HepG2 (cell line): ENCODE measurements at regions not wholly inside any gene's neighbourhood (a gene's known extent, or its start where the extent isn't known, plus 50 kb on each side); places are given as distances from the start of the nearest gene placed in this dataset.

Source experiments
- ATAC-seq: fragments of 200-7000 bp; cut with Tn5 transposase; 3 replicates; pipeline ENCODE4 v1.9.1; 2020; ENCODE audit warnings: mild to moderate bottlenecking, moderate library complexity
- BruUV-seq: library from RNA; stranded (reverse); fragments of 400-500 nt; replicated peaks from 2 replicates; lab custom pipeline; 2021; lab: Mats Ljungman, UMichigan
- CTCF ChIA-PET: fragments of 300-600 bp; formaldehyde crosslinking; extraction: SDS; loops from one replicate; lab custom pipeline; 2021; ENCODE audit warnings: low total read pairs, inconsistent platforms, low intra/inter-chr PET ratio; lab: Yijun Ruan, JAX
- POLR2A ChIA-PET: fragments of 350-600 bp; sonication (Branson Sonifier 250); formaldehyde crosslinking; loops from one replicate; lab custom pipeline; 2020; ENCODE audit warnings: antibody characterized with exemption, inconsistent platforms; lab: Yijun Ruan, JAX
- DNase-seq: peaks from one replicate; pipeline ENCODE4 v3.0.0-alpha.2; 2015; ENCODE audit warnings: low spot score
- FAIRE-seq: peaks from 3 replicates; lab custom pipeline; 2011; peaks lifted over from hg19 to GRCh38; lab: Jason Lieb, UNC
- H2AFZ ChIP-seq: one replicate; pipeline ENCODE4 v1.6.1; 2011; ENCODE audit warnings: low read length, inconsistent platforms
- H3K27ac ChIP-seq: fragments of 300-600 bp; 3 replicates; pipeline ENCODE4 v1.8.0; 2011; ENCODE audit warnings: mixed run types, mild to moderate bottlenecking, mixed read lengths, low read length, inconsistent platforms; ENCODE audit not compliant: insufficient read depth; ENCODE audit errors: extremely low read length
- H3K27me3 ChIP-seq, 2 experiments: fragments of 200-600 bp in 1 of 2; 2 replicates in 1 of 2; 3 replicates in 1 of 2; pipeline versions ENCODE4 v1.6.0 to v1.8.0; 2011; ENCODE audit warnings: low read length in 2 of 2, mild to moderate bottlenecking in 2 of 2, moderate library complexity in 2 of 2, inconsistent platforms in 1 of 2; ENCODE audit not compliant: insufficient read depth in 2 of 2, control insufficient read depth in 1 of 2
- H3K36me3 ChIP-seq, 2 experiments: fragments of 200-600 bp in 1 of 2; replicated peaks in 1 of 2; 2 replicates in 1 of 2; 3 replicates in 1 of 2; pipeline versions ENCODE4 v1.5.1 to v1.8.0; 2011; ENCODE audit warnings: low read length in 2 of 2, inconsistent platforms in 1 of 2; ENCODE audit not compliant: insufficient read depth in 2 of 2, control insufficient read depth in 1 of 2
- H3K4me1 ChIP-seq: 2 replicates; pipeline ENCODE4 v1.5.1; 2012; ENCODE audit warnings: low read length, inconsistent platforms; ENCODE audit not compliant: insufficient read depth
- H3K4me2 ChIP-seq: 2 replicates; pipeline ENCODE4 v1.6.0; 2011; ENCODE audit warnings: low read depth, low read length, inconsistent platforms
- H3K4me3 ChIP-seq, 3 experiments: fragments of 200-600 bp in 1 of 3; sonication (generic), shearing (Covaris generic) in 1 of 3; replicated peaks in 1 of 3; 2 replicates each; pipeline ENCODE4 v1.5.1; 2011 to 2016; ENCODE audit warnings: low read length in 3 of 3, inconsistent platforms in 2 of 3, low read depth in 2 of 3, mild to moderate bottlenecking in 2 of 3, control low read depth in 1 of 3, mixed read lengths in 1 of 3; ENCODE audit not compliant: insufficient read depth in 1 of 3
- H3K79me2 ChIP-seq: one replicate; pipeline ENCODE4 v1.6.1; 2011; ENCODE audit warnings: low read length, inconsistent platforms; ENCODE audit not compliant: insufficient read depth
- H3K9ac ChIP-seq: 2 replicates; pipeline ENCODE4 v1.6.0; 2011; ENCODE audit warnings: mild to moderate bottlenecking, low read depth, low read length, inconsistent platforms; ENCODE audit not compliant: insufficient read depth
- H3K9me3 ChIP-seq: 2 replicates; pipeline ENCODE4 v1.5.1; 2012; ENCODE audit warnings: mild to moderate bottlenecking, low read length
- H4K20me1 ChIP-seq: 2 replicates; pipeline ENCODE4 v1.6.0; 2011; ENCODE audit warnings: inconsistent platforms, mild to moderate bottlenecking, low read length, moderate library complexity; ENCODE audit not compliant: insufficient read depth
- ATF7 ChIP-seq, 2 experiments: fragments of 450-650 bp in 1 of 2; sonication (generic) in 1 of 2; formaldehyde crosslinking in 1 of 2; IDR thresholded peaks; 2 replicates each; pipeline versions ENCODE4 v1.4.0 to v1.6.1; 2016 to 2020; ENCODE audit warnings: antibody characterized with exemption in 1 of 2, mild to moderate bottlenecking in 1 of 2, missing genetic modification reagents in 1 of 2
- CENPT ChIP-seq: sonication (generic); formaldehyde crosslinking; IDR thresholded peaks from 2 replicates; pipeline ENCODE4 v1.8.0; 2022; ENCODE audit warnings: low read depth, mild to moderate bottlenecking, moderate library complexity, missing genetic modification reagents
- ELF3 ChIP-seq: IDR thresholded peaks from 2 replicates; pipeline ENCODE4 v1.6.1; 2016; ENCODE audit warnings: missing genetic modification reagents, missing compliant biosample characterization
- MBD4 ChIP-seq: IDR thresholded peaks from 2 replicates; pipeline ENCODE4 v1.6.1; 2012; ENCODE audit warnings: low read length, inconsistent platforms, borderline replicate concordance
- NBN ChIP-seq: fragments of 450-650 bp; conservative IDR thresholded peaks from 2 replicates; pipeline ENCODE4 v1.6.1; 2017
- PITX1 ChIP-seq: sonication (generic); formaldehyde crosslinking; IDR thresholded peaks from 2 replicates; pipeline ENCODE4 v1.5.1; 2020; ENCODE audit warnings: mild to moderate bottlenecking, missing genetic modification reagents
- SP140L ChIP-seq: sonication (generic); formaldehyde crosslinking; IDR thresholded peaks from 2 replicates; pipeline ENCODE4 v1.4.0; 2020; ENCODE audit warnings: missing genetic modification reagents, borderline replicate concordance
- XBP1 ChIP-seq: sonication (generic); formaldehyde crosslinking; IDR thresholded peaks from 2 replicates; pipeline ENCODE4 v1.5.0; 2020; ENCODE audit warnings: missing genetic modification reagents
- ZFYVE20 ChIP-seq: sonication (generic); formaldehyde crosslinking; IDR thresholded peaks from 2 replicates; pipeline ENCODE4 v1.8.0; 2023; ENCODE audit warnings: low read depth, mild to moderate bottlenecking, moderate library complexity, missing genetic modification reagents, borderline replicate concordance
- ZNF282 ChIP-seq: fragments of 450-650 bp; IDR thresholded peaks from 2 replicates; pipeline ENCODE4 v1.6.1; 2018; ENCODE audit not compliant: partially characterized antibody
- ZNF644 ChIP-seq: IDR thresholded peaks from 2 replicates; pipeline ENCODE4 v1.6.1; 2016; ENCODE audit warnings: low read depth
- ZSCAN20 ChIP-seq: sonication (generic); formaldehyde crosslinking; IDR thresholded peaks from 2 replicates; pipeline ENCODE4 v1.4.0; 2020; ENCODE audit warnings: missing genetic modification reagents, mild to moderate bottlenecking, borderline replicate concordance
- WGBS: methylation state at CpG from one replicate; pipeline ENCODE4 v1.1.6; 2017; ENCODE audit warnings: low lambda C conversion rate; 5-methylcytosine and 5-hydroxymethylcytosine counted together
- in situ Hi-C: cut with HindIII; loops from 2 replicates; pipeline ENCODE4 v1.10.0; 2017; ENCODE audit warnings: low pct_unique_long_range_greater_than_20kb; ENCODE audit not compliant: extremely low pct_ligation_motif_present
- intact Hi-C: fragments of 100-400 bp; cut with micrococcal nuclease; formaldehyde crosslinking; loops from one replicate; pipeline ENCODE4 v1.10.0; 2022; ENCODE audit not compliant: unreplicated experiment
- TF ChIP-seq, protein P1 (sequence below): sonication (generic); formaldehyde crosslinking; IDR thresholded peaks from 2 replicates; pipeline ENCODE4 v1.4.0; 2020; ENCODE audit warnings: missing genetic modification reagents
- TF ChIP-seq, protein P2 (sequence below): IDR thresholded peaks from 2 replicates; pipeline ENCODE4 v1.6.1; 2016; ENCODE audit warnings: missing compliant biosample characterization, missing genetic modification reagents, borderline replicate concordance
- TF ChIP-seq, protein P3 (sequence below): sonication (generic); formaldehyde crosslinking; IDR thresholded peaks from 2 replicates; pipeline ENCODE4 v1.4.0; 2020; ENCODE audit warnings: missing genetic modification reagents

DNA sequence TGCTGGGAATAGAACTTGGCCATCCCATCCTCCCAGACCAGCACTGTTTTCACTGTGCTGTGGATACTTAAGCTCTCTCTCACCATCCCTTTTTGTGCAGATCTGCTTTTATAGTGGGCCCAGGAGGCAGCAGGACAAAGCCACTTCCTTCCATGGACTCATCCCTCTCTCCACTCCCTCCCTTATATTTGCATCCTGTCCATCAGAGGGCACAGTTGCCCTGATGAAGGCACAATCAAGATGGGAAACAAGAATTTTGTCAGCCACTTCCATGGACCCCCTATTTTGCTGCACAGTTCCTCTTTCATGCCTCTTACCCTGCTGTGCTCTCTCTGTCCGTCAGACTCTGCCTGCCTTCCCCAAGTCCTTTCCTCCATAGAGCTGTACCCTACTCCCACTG, 338.7 kb downstream of the HRH4 start (continued):
- TF ChIP-seq, protein P1, sequence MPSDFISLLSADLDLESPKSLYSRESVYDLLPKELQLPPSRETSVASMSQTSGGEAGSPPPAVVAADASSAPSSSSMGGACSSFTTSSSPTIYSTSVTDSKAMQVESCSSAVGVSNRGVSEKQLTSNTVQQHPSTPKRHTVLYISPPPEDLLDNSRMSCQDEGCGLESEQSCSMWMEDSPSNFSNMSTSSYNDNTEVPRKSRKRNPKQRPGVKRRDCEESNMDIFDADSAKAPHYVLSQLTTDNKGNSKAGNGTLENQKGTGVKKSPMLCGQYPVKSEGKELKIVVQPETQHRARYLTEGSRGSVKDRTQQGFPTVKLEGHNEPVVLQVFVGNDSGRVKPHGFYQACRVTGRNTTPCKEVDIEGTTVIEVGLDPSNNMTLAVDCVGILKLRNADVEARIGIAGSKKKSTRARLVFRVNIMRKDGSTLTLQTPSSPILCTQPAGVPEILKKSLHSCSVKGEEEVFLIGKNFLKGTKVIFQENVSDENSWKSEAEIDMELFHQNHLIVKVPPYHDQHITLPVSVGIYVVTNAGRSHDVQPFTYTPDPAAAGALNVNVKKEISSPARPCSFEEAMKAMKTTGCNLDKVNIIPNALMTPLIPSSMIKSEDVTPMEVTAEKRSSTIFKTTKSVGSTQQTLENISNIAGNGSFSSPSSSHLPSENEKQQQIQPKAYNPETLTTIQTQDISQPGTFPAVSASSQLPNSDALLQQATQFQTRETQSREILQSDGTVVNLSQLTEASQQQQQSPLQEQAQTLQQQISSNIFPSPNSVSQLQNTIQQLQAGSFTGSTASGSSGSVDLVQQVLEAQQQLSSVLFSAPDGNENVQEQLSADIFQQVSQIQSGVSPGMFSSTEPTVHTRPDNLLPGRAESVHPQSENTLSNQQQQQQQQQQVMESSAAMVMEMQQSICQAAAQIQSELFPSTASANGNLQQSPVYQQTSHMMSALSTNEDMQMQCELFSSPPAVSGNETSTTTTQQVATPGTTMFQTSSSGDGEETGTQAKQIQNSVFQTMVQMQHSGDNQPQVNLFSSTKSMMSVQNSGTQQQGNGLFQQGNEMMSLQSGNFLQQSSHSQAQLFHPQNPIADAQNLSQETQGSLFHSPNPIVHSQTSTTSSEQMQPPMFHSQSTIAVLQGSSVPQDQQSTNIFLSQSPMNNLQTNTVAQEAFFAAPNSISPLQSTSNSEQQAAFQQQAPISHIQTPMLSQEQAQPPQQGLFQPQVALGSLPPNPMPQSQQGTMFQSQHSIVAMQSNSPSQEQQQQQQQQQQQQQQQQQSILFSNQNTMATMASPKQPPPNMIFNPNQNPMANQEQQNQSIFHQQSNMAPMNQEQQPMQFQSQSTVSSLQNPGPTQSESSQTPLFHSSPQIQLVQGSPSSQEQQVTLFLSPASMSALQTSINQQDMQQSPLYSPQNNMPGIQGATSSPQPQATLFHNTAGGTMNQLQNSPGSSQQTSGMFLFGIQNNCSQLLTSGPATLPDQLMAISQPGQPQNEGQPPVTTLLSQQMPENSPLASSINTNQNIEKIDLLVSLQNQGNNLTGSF: no peak
- TF ChIP-seq, protein P2, sequence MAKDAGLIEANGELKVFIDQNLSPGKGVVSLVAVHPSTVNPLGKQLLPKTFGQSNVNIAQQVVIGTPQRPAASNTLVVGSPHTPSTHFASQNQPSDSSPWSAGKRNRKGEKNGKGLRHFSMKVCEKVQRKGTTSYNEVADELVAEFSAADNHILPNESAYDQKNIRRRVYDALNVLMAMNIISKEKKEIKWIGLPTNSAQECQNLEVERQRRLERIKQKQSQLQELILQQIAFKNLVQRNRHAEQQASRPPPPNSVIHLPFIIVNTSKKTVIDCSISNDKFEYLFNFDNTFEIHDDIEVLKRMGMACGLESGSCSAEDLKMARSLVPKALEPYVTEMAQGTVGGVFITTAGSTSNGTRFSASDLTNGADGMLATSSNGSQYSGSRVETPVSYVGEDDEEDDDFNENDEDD (CRISPR knock-in tag): no peak
- TF ChIP-seq ZFYVE20 (CRISPR knock-in tag): no peak

DNA sequence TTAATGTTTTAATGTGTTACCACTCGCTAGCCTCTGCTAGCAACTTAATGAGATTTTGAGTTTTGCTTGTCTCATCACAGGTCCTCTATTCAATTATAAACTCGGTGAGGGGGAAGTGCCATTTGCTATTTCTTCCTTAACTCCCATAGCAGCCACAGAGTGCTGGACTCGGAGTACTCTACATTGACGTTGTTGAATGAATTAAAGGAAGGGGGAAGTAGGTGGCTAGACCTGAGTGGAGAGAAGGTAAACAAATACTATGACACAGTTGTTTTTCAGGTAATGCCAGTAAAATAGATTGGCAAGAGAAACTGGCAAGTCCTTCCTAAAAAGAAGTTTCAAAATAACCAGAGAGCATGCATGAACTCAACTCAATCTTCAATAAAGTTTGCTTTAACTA, 339.3 kb downstream of the HRH4 start:
- TF ChIP-seq SP140L: no peak
- TF ChIP-seq, protein P3, sequence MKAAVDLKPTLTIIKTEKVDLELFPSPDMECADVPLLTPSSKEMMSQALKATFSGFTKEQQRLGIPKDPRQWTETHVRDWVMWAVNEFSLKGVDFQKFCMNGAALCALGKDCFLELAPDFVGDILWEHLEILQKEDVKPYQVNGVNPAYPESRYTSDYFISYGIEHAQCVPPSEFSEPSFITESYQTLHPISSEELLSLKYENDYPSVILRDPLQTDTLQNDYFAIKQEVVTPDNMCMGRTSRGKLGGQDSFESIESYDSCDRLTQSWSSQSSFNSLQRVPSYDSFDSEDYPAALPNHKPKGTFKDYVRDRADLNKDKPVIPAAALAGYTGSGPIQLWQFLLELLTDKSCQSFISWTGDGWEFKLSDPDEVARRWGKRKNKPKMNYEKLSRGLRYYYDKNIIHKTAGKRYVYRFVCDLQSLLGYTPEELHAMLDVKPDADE (CRISPR knock-in tag): no peak
- no peak for TF ChIP-seq NBN
- TF ChIP-seq CENPT (CRISPR knock-in tag): no peak
- no peak for TF ChIP-seq XBP1 (CRISPR knock-in tag)
- TF ChIP-seq PITX1: no peak
- TF ChIP-seq ELF3 (CRISPR knock-in tag): no peak
- no peak for TF ChIP-seq ATF7 (IDR thresholded peaks at IDR 0.05)
- no peak for TF ChIP-seq ATF7 (CRISPR knock-in tag; IDR thresholded peaks at IDR 0.05)
- no peak for TF ChIP-seq MBD4
- TF ChIP-seq ZNF644 (CRISPR knock-in tag): no peak
- TF ChIP-seq ZNF282: no peak
- no peak for TF ChIP-seq ZSCAN20 (CRISPR knock-in tag)
- TF ChIP-seq, all 625 proteins: peak for 0
- Histone ChIP-seq H3K9ac (no peak overlapping the region), H2AFZ (no peak overlapping the region), H3K4me2 (no peak overlapping the region), H3K9me3 (peaks cover 7% of the 10 kb centered on the region; the same call in 1 of the 2 replicates), H3K36me3 (no peaks in the 10 kb centered on the region), H4K20me1 (no peaks in the 10 kb centered on the region), H3K79me2 (no peaks in the 10 kb centered on the region), H3K27ac (no peak overlapping the region), H3K27me3 (no peaks in the 10 kb centered on the region), H3K4me3 (no peak overlapping the region), H3K4me1 (no peaks in the 10 kb centered on the region)
- no TSS peak for BruUV-seq
- FAIRE-seq: no peak
- 12% methylated on average over 4 of the region's 4 CpGs for WGBS
- CTCF ChIA-PET: no interaction called here
- in situ Hi-C loops (no loop called here), intact Hi-C loops (no loop called here)
- no peak for ATAC-seq
- no peak for DNase-seq
- POLR2A ChIA-PET: no interaction called here
